Endothelial cell of hepatic sinusoid (primary cell): ENCODE measurements at regions not wholly inside any gene's neighbourhood (a gene's known extent, or its start where the extent isn't known, plus 50 kb on each side); places are given as distances from the start of the nearest gene placed in this dataset.

Source experiments
- in situ Hi-C: cut with HindIII; loops from 2 replicates; pipeline ENCODE4 v1.10.0; 2017; ENCODE audit warnings: low sequenced_read_pairs

- in situ Hi-C loops, result loop anchor here (25.0 kb wide), 1 partner anchor 887 kb away; no protein-coding TSS in a partner anchor
Measured at GRCh38 chr13:84925443-84925842, 873.8 kb downstream of the SLITRK6 start.

GRCh38 chr13:84923831-84924230, 875.4 kb downstream of the SLITRK6 start:
- in situ Hi-C loops, result no loop called here

DNA sequence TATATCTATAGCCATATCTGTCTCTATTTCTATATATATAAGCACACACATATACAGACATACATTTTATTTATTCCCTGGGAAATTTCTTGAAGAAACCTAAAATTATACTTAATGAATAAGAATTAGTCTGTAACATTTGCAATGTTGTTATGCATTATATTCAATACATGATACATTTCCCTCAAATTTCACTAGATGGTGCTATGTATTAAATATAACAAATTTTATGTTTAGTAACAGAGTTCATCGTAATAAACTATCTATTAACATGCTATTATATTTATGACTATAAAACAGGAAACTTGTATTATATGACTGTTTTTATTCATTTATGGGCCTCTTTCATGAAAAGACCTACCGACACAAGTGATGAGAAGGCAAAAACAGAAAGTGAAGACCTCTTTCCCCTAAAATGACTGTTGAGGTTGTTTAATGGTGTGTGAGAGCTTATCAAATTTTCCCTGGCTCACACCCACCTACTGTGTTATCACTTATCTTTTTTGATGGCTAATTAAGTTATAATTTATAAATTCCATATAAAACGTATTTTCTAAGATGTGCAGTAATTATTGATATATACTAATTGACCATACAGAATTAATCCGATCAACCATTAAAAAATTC, 881.9 kb downstream of the SLITRK6 start:
- in situ Hi-C loops, result no loop called here

GRCh38 chr13:84912720-84913119, 886.5 kb downstream of the SLITRK6 start:
- in situ Hi-C loops, result no loop called here

DNA sequence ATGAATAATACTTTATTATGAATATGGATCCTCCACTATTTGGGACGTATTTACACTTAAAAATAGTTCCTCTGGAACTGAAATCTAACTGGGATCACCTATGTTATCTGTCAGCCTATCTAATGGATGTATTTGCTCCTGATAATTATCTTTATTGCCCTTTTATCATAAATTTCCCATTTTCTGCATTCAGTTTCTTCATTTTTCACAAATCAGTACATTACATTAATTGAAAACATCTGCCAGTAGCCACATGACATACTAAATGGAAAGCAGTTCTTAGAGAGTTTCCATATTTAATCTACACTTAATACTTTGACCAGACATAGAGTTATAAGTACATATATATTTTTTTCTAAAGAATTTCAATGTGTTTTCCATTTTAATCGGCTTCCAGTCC, 888.8 kb downstream of the SLITRK6 start:
- in situ Hi-C loops, result no loop called here

DNA sequence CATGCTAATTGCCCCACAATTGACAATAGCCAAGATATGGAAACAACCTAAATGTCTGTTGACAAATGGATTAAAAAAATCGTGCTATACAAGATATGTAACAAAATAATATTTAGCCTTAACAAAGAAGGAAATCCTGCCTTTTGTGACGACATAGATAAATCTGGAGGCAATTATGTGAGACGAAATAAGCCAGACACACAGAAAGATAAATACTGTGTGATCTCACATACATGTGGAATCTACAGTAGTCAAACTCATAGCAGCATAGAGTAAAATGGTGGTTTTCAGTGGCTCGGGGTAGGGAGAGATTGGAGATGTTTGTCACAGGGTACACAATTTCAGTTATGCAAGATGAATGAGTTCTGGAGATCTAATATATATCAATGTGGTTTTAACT, 895.8 kb downstream of the SLITRK6 start:
- in situ Hi-C loops, result no loop called here

- in situ Hi-C loops, result no loop called here
Measured at GRCh38 chr13:84902243-84902642, 897.0 kb downstream of the SLITRK6 start.

DNA sequence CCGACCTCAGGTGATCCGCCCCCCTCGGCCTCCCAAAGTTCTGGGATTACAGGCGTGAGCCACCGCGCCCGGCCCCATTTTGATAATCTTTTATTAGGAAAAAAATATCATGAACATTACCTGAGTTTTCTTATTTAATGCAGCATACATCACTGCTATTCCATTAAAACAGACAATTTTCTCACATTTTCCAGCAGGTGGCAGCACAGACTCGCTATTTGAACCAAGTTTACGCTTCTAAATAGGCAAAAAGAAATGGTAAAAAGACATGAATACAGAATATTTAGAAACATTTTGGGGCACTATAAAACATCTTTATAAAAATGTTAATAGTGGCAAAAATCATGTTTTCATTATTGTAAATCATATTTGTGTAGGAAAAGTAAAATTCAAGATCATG, 903.1 kb downstream of the SLITRK6 start:
- in situ Hi-C loops, result no loop called here

GRCh38 chr13:84894749-84895148, 904.5 kb downstream of the SLITRK6 start:
- in situ Hi-C loops, result no loop called here

GRCh38 chr13:84885868-84886267, 913.4 kb downstream of the SLITRK6 start:
- in situ Hi-C loops, result no loop called here

- in situ Hi-C loops, result no loop called here
Measured at GRCh38 chr13:84873951-84874350, 925.3 kb downstream of the SLITRK6 start.

DNA sequence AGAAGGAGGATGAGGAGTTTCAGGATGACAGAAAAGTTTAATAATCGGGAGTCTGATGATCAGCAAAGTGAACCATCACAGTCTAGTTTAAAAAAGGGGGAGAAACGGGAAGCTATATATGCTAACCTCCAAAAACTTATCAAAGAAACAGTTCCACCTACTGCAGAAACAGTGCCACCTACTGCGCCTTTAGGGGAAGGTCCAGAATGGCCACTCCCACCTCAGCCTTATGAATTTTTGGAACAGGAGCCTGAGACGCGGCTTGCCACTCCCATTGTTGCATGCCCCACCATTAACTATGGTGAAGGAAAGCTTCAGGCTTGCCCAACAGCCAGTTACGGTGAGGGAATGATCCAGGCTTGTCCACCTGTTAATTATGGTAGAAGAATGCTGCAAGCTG, 929.0 kb downstream of the SLITRK6 start:
- in situ Hi-C loops, result no loop called here

- in situ Hi-C loops, result no loop called here
Measured at GRCh38 chr13:84867246-84867645, 932.0 kb downstream of the SLITRK6 start.

DNA sequence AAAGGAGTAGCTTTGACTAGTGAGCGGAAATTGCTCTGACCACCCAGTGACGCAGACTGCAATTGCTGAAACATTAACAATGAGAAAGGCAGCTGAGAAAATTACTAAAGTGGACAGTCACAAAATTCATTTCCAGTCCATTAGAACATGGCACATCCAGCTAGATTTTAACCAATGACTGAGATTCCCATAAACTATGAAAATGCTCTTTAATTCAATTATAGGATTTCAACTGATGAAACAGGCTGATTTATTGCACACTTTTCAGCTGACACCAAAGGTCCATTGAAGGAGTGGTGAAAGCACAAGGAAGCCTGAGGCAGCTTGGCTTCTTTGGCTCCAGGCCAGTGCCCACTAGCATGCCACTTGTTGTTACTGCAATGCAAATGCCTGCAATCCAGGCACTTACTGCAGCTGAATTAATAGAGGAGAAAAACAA, 933.4 kb downstream of the SLITRK6 start:
- in situ Hi-C loops, result no loop called here

DNA sequence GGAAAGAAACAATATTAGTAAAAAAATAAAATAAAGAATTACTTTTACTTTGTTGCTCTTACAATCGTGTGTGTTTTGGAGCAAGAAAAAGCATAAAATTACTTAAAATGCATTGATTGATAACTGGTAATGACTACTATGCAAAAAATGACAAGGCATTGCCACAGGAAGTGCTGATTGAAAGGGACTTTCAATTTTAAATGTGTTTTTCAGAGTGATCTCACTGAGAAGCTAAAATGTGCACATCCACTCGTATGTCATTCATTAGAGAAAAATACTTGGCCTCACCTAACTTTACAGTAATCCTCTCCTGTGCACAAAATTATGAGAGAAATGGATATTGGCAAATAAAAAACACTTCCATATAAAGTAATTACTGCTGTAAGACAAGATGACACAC, 934.9 kb downstream of the SLITRK6 start:
- in situ Hi-C loops, result no loop called here

GRCh38 chr13:84847107-84847506, 952.1 kb downstream of the SLITRK6 start:
- in situ Hi-C loops, result no loop called here

DNA sequence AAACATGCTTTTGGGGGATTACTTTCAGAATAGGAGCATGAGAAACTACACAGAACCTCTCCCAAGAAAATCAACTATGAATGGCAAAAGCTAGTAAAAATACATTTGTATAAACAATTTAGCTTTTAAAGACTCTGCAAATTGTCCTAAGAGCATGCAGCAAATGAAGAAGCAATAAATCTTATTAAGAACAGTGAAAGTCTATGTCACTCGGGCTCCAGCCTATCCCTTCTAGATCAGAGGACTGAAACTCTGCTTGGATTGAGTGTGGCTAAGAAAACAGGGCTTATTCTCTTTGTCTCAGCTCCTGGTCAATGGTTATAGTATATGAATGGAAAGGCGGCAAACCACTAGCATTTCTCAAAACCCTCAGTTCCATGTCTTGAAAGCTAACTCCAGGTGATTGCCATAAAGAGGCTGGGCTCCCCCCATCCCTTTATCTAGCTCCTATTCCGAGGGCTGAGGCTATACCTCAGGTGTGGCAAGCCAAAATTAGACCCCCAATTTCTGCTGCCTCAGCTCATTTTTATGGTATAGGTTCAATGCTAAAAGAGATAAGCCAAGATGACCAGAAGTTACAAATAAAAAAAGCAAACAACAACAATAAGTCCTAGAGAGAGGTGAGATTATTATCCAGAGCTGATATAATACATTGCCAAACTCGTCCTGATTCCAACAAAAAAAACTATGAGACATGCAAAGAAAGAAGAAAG, 953.2 kb downstream of the SLITRK6 start:
- in situ Hi-C loops, result no loop called here

DNA sequence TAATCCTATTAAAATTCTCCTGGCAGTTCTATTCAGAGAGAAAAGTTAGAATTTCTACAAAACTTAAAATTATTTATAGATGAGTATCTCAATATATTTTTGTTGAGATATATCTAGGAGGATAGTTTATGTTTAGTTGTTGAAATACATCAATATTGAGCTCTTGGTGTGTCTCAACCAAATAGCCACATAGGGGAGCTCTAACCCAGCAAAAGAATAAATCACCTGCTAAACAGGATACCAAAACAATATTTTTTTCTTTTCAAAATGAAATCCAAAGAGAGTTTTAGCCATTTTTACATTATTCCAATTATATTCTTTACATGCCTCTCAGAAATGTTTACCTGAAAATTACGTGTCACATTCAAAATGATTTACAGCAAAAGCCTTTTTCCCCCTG, 954.7 kb downstream of the SLITRK6 start:
- in situ Hi-C loops, result no loop called here

DNA sequence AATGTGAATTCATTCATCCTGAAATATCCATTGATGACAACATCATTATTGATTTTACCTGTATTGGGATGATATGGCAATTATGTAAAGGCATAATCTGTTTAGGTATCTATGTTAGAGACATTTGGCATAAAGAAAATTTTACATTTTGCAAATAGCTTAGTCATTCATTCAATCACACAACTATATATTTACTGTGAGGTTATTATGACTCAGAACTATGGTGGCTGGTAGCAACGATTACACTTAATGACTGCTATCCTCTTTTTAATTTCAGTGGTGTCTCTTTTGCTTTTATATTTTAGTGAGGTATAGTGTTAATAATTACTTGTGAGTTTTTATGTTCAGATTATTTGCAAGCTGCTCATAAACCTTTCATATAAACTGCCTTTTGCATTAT, 955.9 kb downstream of the SLITRK6 start:
- in situ Hi-C loops, result no loop called here

DNA sequence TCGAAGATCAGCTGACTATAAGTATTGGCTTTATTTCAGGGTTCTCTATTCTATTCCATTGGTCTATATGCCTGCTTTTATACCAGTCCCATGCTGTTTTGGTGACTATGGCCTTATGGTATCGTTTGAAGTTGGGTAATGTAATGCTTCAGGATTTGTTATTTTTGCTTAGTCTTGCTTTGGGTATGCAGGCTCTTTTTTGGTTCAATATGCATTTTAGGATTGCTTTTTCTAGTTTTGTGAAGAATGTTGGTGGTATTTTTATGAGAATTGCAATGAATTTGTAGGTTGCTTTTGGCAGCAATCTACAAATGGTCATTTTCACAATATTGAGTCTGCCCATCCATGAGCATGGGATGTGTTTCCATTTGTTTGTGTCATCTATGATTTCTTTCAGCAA, 951.9 kb upstream of the SLITRK1 start:
- in situ Hi-C loops, result no loop called here

GRCh38 chr13:84831666-84832657, 949.7 kb upstream of the SLITRK1 start:
- in situ Hi-C loops, result no loop called here
